GM12878 (cell line): ENCODE measurements at regions not wholly inside any gene's neighbourhood (a gene's known extent, or its start where the extent isn't known, plus 50 kb on each side); places are given as distances from the start of the nearest gene placed in this dataset.

Experiments
- ATAC-seq: fragments of 200-7000 bp; cut with Tn5 transposase; 3 replicates; pipeline ENCODE4 v1.9.1; 2020; ENCODE audit warnings: mild to moderate bottlenecking, moderate library complexity
- BruUV-seq: library from RNA; stranded (reverse); fragments of 400-500 nt; replicated peaks from 2 replicates; lab custom pipeline; 2021; lab: Mats Ljungman, UMichigan
- CTCF ChIA-PET: fragments of 300-600 bp; sonication (Branson Sonifier 250); formaldehyde crosslinking; extraction: SDS; loops from one replicate; lab custom pipeline; 2021; ENCODE audit warnings: inconsistent platforms; lab: Yijun Ruan, JAX
- POLR2A ChIA-PET: fragments of 350-600 bp; formaldehyde crosslinking; extraction: SDS; loops from one replicate; lab custom pipeline; 2021; ENCODE audit warnings: inconsistent platforms; lab: Charles Lee
- RAD21 ChIA-PET: fragments of 300-600 bp; sonication (Branson Sonifier 250); formaldehyde crosslinking; loops from one replicate; lab custom pipeline; 2023; ENCODE audit warnings: antibody characterized with exemption; ENCODE audit not compliant: unreplicated experiment; lab: Charles Lee
- SMC1A ChIA-PET: fragments of 300-600 bp; sonication (Branson Sonifier 250); formaldehyde crosslinking; loops from one replicate; lab custom pipeline; 2023; ENCODE audit not compliant: unreplicated experiment, uncharacterized antibody; lab: Charles Lee
- DNase-seq: peaks from one replicate; pipeline ENCODE4 v3.0.0-alpha.2; 2011; ENCODE audit warnings: low read depth, low spot score
- FAIRE-seq: peaks from 3 replicates; lab custom pipeline; 2011; peaks lifted over from hg19 to GRCh38; lab: Jason Lieb, UNC
- H2AFZ ChIP-seq: 2 replicates; pipeline ENCODE4 v1.6.0; 2011; ENCODE audit warnings: low read depth, low read length, control low read depth; ENCODE audit not compliant: control insufficient read depth
- H3K27ac ChIP-seq: 2 replicates; pipeline ENCODE4 v1.5.1; 2011; ENCODE audit warnings: control low read depth; ENCODE audit not compliant: control insufficient read depth, insufficient read depth
- H3K27me3 ChIP-seq, 2 experiments: replicated peaks in 1 of 2; 2 replicates each; pipeline versions ENCODE4 v1.6.0 to v1.6.1; 2011; ENCODE audit warnings: low read length in 1 of 2; ENCODE audit not compliant: control insufficient read depth in 2 of 2, insufficient read depth in 2 of 2
- H3K36me3 ChIP-seq, 2 experiments: 2 replicates each; pipeline ENCODE4 v1.5.1; 2011; ENCODE audit warnings: low read length in 1 of 2; ENCODE audit not compliant: control insufficient read depth in 2 of 2, insufficient read depth in 2 of 2
- H3K4me1 ChIP-seq: 2 replicates; pipeline ENCODE4 v1.6.1; 2011; ENCODE audit warnings: mild to moderate bottlenecking, low read length, moderate library complexity, mixed read lengths; ENCODE audit not compliant: control insufficient read depth, insufficient read depth
- H3K4me2 ChIP-seq: 2 replicates; pipeline ENCODE4 v1.6.0; 2011; ENCODE audit warnings: control low read depth; ENCODE audit not compliant: control insufficient read depth, insufficient read depth
- H3K4me3 ChIP-seq: fragments of 200-600 bp; sonication (generic); 2 replicates; pipeline ENCODE4 v1.5.1; 2016
- H3K79me2 ChIP-seq: 2 replicates; pipeline ENCODE4 v1.6.0; 2011; ENCODE audit warnings: low read length; ENCODE audit not compliant: control insufficient read depth, insufficient read depth
- H3K9ac ChIP-seq: 2 replicates; pipeline ENCODE4 v1.8.0; 2011; ENCODE audit warnings: low read length, control low read depth, mixed read lengths; ENCODE audit not compliant: control insufficient read depth, insufficient read depth
- H3K9me3 ChIP-seq: replicated peaks from 3 replicates; pipeline ENCODE4 v1.5.1; 2011; ENCODE audit warnings: mild to moderate bottlenecking, low read length; ENCODE audit not compliant: control insufficient read depth, insufficient read depth
- H4K20me1 ChIP-seq: 2 replicates; pipeline ENCODE4 v1.6.0; 2011; ENCODE audit not compliant: control insufficient read depth, insufficient read depth
- CHD4 ChIP-seq: fragments of 200-600 bp; sonication (generic); IDR thresholded peaks from 2 replicates; pipeline ENCODE4 v1.6.1; 2016; ENCODE audit warnings: mild to moderate bottlenecking
- CREM ChIP-seq: IDR thresholded peaks from 2 replicates; pipeline ENCODE4 v1.6.1; 2014; ENCODE audit warnings: antibody characterized with exemption, low read depth
- JUNB ChIP-seq: IDR thresholded peaks from 2 replicates; pipeline ENCODE4 v1.6.1; 2016; ENCODE audit warnings: antibody characterized with exemption, mild to moderate bottlenecking
- NFYA ChIP-seq: IDR thresholded peaks from 2 replicates; pipeline ENCODE4 v1.6.1; 2011; ENCODE audit warnings: low read depth, mild to moderate bottlenecking, low read length, improper control_type of control experiment, borderline replicate concordance
- NR2C2 ChIP-seq: IDR thresholded peaks from 2 replicates; pipeline ENCODE4 v1.6.1; 2011; ENCODE audit warnings: borderline replicate concordance, low read depth; ENCODE audit not compliant: control insufficient read depth, insufficient read length
- NR2F1 ChIP-seq: fragments of 450-650 bp; conservative IDR thresholded peaks from 2 replicates; pipeline ENCODE4 v1.6.1; 2017; ENCODE audit warnings: mild to moderate bottlenecking
- POLR2A ChIP-seq: IDR thresholded peaks from 2 replicates; pipeline ENCODE4 v1.6.1; 2011; ENCODE audit warnings: low read depth, mild to moderate bottlenecking, low read length
- RCOR1 ChIP-seq: conservative IDR thresholded peaks from 2 replicates; pipeline ENCODE4 v1.6.1; 2012; ENCODE audit warnings: low read depth, low read length, improper control_type of control experiment
- RELA ChIP-seq: fragments of 450-650 bp; IDR thresholded peaks from 2 replicates; pipeline ENCODE4 v1.8.0; 2014; ENCODE audit warnings: borderline replicate concordance; ENCODE audit not compliant: partially characterized antibody
- SMAD5 ChIP-seq: IDR thresholded peaks from 2 replicates; pipeline ENCODE4 v1.6.1; 2016; ENCODE audit warnings: antibody characterized with exemption, low read depth
- STAT3 ChIP-seq: IDR thresholded peaks from 2 replicates; pipeline ENCODE4 v1.6.1; 2011; ENCODE audit warnings: low read depth, low read length, improper control_type of control experiment
- ZBTB33 ChIP-seq: fragments of 450-650 bp; IDR thresholded peaks from 2 replicates; pipeline ENCODE4 v1.6.1; 2017; ENCODE audit warnings: mild to moderate bottlenecking
- whole genome bisulfite sequencing: methylation state at CpG from one replicate; pipeline ENCODE4 v1.1.6; 2016; ENCODE audit warnings: low lambda C conversion rate; ENCODE audit not compliant: insufficient replicate concordance, insufficient coverage; ENCODE audit errors: missing lambda C conversion rate; 5-methylcytosine and 5-hydroxymethylcytosine counted together
- in situ Hi-C: fragments of 300-500 bp; cut with MboI; formaldehyde crosslinking; loops from 9 replicates; pipeline ENCODE4 v1.14.3; 2018; ENCODE audit warnings: mixed read lengths
- intact Hi-C: fragments of 100-400 bp; cut with micrococcal nuclease; formaldehyde crosslinking; loops from one replicate; pipeline ENCODE4 v1.14.2; 2022; ENCODE audit not compliant: unreplicated experiment

GRCh38 chr14:53450871-53451270, 297.7 kb upstream of the DDHD1 start:
- in situ Hi-C loops, result no loop called here
- POLR2A ChIA-PET, result interaction anchor here (0.6 kb wide), 1 partner anchor 909 kb away, joined by 3 read pairs; no protein-coding TSS in a partner anchor
- no peaks in the 10 kb centered on the region for H3K36me3 ChIP-seq
- intact Hi-C loops, result no loop called here
- SMC1A ChIA-PET, result interaction anchor here (0.9 kb wide), 1 partner anchor 10 kb away, joined by 3 read pairs; no protein-coding TSS in a partner anchor
- H3K4me3 ChIP-seq, result no peak overlapping the region
- H3K4me2 ChIP-seq, result no peak overlapping the region
- RAD21 ChIA-PET, result no interaction called here
- CTCF ChIA-PET, result no interaction called here
- H3K4me1 ChIP-seq, result no peaks in the 10 kb centered on the region
- H3K27me3 ChIP-seq, result no peaks in the 10 kb centered on the region; a peak in 1 of 4 replicates
- H4K20me1 ChIP-seq, result no peaks in the 10 kb centered on the region
- H2AFZ ChIP-seq, result no peak overlapping the region
- BruUV-seq, result no TSS peak
- no peak for FAIRE-seq
- DNase-seq, result no peak
- H3K79me2 ChIP-seq, result no peaks in the 10 kb centered on the region
- no peak overlapping the region for H3K9ac ChIP-seq
- ATAC-seq, result no peak
- H3K27ac ChIP-seq, result no peak overlapping the region
- no peaks in the 10 kb centered on the region for H3K9me3 ChIP-seq
- TF ChIP-seq CREM, result no peak
- TF ChIP-seq POLR2A, result no peak
- TF ChIP-seq SMAD5, result no peak
- no peak for TF ChIP-seq ZBTB33
- no peak for TF ChIP-seq NFYA
- TF ChIP-seq NR2C2, result no peak
- no peak for TF ChIP-seq RELA
- TF ChIP-seq RCOR1, result no peak
- TF ChIP-seq NR2F1, result no peak
- no peak for TF ChIP-seq CHD4
- TF ChIP-seq STAT3, result no peak
- no peak for TF ChIP-seq JUNB
- 61% methylated on average over 3 of the region's 3 CpGs for WGBS
